ENCODE measurements at regions not wholly inside any gene's neighbourhood (a gene's known extent, or its start where the extent isn't known, plus 50 kb on each side); places are given as distances from the start of the nearest gene placed in this dataset.

- H3K27me3 Mint-ChIP-seq (ENCODE audit: insufficient read depth, unreplicated experiment) = no peaks in the 10 kb centered on the region
- no peak overlapping the region for H3K4me3 Mint-ChIP-seq (ENCODE audit: unreplicated experiment)
- ChIA-PET CTCF (interaction anchor here (0.6 kb wide), 1 partner anchor 117 kb away, joined by 3 read pairs; no protein-coding TSS in a partner anchor), POLR2A (interaction anchor here (1.6 kb wide), 1 partner anchor 94 kb away, joined by 6 read pairs; the partner anchor contains the start of gene ARHGAP5)
- BruUV-seq (replicated peaks) = no TSS peak
- peaks cover 27% of the 10 kb centered on the region for H3K9me3 Mint-ChIP-seq (ENCODE audit: unreplicated experiment)
- H3K36me3 Mint-ChIP-seq (ENCODE audit: insufficient read depth, unreplicated experiment) = no peaks in the 10 kb centered on the region
- H3K4me1 Mint-ChIP-seq (ENCODE audit: insufficient read depth, unreplicated experiment) = no peaks in the 10 kb centered on the region
- no peak for DNase-seq (ENCODE audit: unreplicated experiment)
- intact Hi-C loops (cut with micrococcal nuclease) = no loop called here
- TF ChIP-seq CTCF (IDR thresholded peaks at IDR 0.05; ENCODE audit: unreplicated experiment) = no peak
- no peak overlapping the region for H3K27ac Mint-ChIP-seq (ENCODE audit: low read depth, unreplicated experiment)
Observed at GRCh38 chr14:31982642-31983041, 94.5 kb upstream of the ARHGAP5 start.

- no TSS peak for BruUV-seq (replicated peaks)
- Mint-ChIP-seq H3K27me3 (ENCODE audit: insufficient read depth, unreplicated experiment) (no peaks in the 10 kb centered on the region), H3K36me3 (ENCODE audit: insufficient read depth, unreplicated experiment) (peaks cover 4% of the 10 kb centered on the region), H3K9me3 (ENCODE audit: unreplicated experiment) (peaks cover 20% of the 10 kb centered on the region), H3K27ac (ENCODE audit: low read depth, unreplicated experiment) (no peak overlapping the region), H3K4me3 (ENCODE audit: unreplicated experiment) (no peak overlapping the region), H3K4me1 (ENCODE audit: insufficient read depth, unreplicated experiment) (peaks cover 15% of the 10 kb centered on the region)
- CTCF ChIA-PET = no interaction called here
- DNase-seq (ENCODE audit: unreplicated experiment) = no peak
- POLR2A ChIA-PET = no interaction called here
- intact Hi-C loops (cut with micrococcal nuclease) = no loop called here
- no peak for TF ChIP-seq CTCF (IDR thresholded peaks at IDR 0.05; ENCODE audit: unreplicated experiment)
Observed at GRCh38 chr14:31986405-31986804, 90.7 kb upstream of the ARHGAP5 start.

GRCh38 chr14:31987721-31988120 lies 89.4 kb upstream of the ARHGAP5 start:
- ChIA-PET CTCF (no interaction called here), POLR2A (no interaction called here)
- Mint-ChIP-seq H3K9me3 (ENCODE audit: unreplicated experiment) (peaks cover 12% of the 10 kb centered on the region), H3K4me1 (ENCODE audit: insufficient read depth, unreplicated experiment) (peaks cover 27% of the 10 kb centered on the region), H3K4me3 (ENCODE audit: unreplicated experiment) (no peak overlapping the region), H3K27me3 (ENCODE audit: insufficient read depth, unreplicated experiment) (no peaks in the 10 kb centered on the region), H3K36me3 (ENCODE audit: insufficient read depth, unreplicated experiment) (peaks cover 4% of the 10 kb centered on the region), H3K27ac (ENCODE audit: low read depth, unreplicated experiment) (no peak overlapping the region)
- no peak for DNase-seq (ENCODE audit: unreplicated experiment)
- TF ChIP-seq CTCF (IDR thresholded peaks at IDR 0.05; ENCODE audit: unreplicated experiment) = no peak
- intact Hi-C loops (cut with micrococcal nuclease) = no loop called here
- BruUV-seq (replicated peaks) = no TSS peak

- peaks cover 31% of the 10 kb centered on the region for H3K4me1 Mint-ChIP-seq (ENCODE audit: insufficient read depth, unreplicated experiment)
- peaks cover 4% of the 10 kb centered on the region for H3K36me3 Mint-ChIP-seq (ENCODE audit: insufficient read depth, unreplicated experiment)
- no peak for TF ChIP-seq CTCF (IDR thresholded peaks at IDR 0.05; ENCODE audit: unreplicated experiment)
- DNase-seq (ENCODE audit: unreplicated experiment) = no peak
- no peak overlapping the region for H3K4me3 Mint-ChIP-seq (ENCODE audit: unreplicated experiment)
- no peaks in the 10 kb centered on the region for H3K27me3 Mint-ChIP-seq (ENCODE audit: insufficient read depth, unreplicated experiment)
- POLR2A ChIA-PET = no interaction called here
- intact Hi-C loops (cut with micrococcal nuclease) = no loop called here
- CTCF ChIA-PET = no interaction called here
- peaks cover 12% of the 10 kb centered on the region for H3K9me3 Mint-ChIP-seq (ENCODE audit: unreplicated experiment)
- no TSS peak for BruUV-seq (replicated peaks)
- H3K27ac Mint-ChIP-seq (ENCODE audit: low read depth, unreplicated experiment) = no peak overlapping the region
Observed at GRCh38 chr14:31988244-31988643, 88.9 kb upstream of the ARHGAP5 start.

Data from MCF 10A (cell line).